ENCODE measurements at regions not wholly inside any gene's neighbourhood (a gene's known extent, or its start where the extent isn't known, plus 50 kb on each side); places are given as distances from the start of the nearest gene placed in this dataset.

DNA sequence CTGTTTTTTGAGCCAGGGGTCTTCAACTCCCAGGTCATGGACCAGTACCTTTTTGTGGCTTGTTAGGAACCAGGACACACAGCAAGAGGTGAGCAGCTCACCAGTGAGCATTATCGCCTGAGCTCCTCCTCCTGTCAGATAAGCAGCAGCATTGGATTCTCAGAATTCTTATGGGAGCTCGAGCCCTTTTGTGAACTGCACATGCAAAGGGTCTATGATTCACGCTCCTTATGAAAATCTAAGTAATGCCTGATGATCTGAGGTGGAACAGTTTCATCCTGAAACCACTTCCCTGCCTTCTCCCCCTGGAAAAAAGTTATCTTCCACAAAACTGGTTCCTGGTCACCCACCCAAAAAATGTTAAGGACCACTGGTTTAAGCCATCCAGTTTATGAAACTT is 1047.6 kb downstream of the OTOL1 start:
- peaks cover 0 to 12% (median 12%) of the 10 kb centered on the region in 3 experiments for H3K36me3 Mint-ChIP-seq (ENCODE audit: insufficient read depth in 1 of 3, low read depth in 3 of 3)

More for the DNA sequence above, 1047.6 kb downstream of the OTOL1 start:
- H3K56ac ChIP-seq (ENCODE audit: insufficient read length, low read depth, low read length): no peak overlapping the region
- H2BK12ac ChIP-seq (ENCODE audit: insufficient read length, low read depth, low read length): no peak overlapping the region
- no peaks in the 10 kb centered on the region for H3K23me2 ChIP-seq (ENCODE audit: insufficient read length, low read depth, low read length, poor library complexity, severe bottlenecking)
- H2BK5ac ChIP-seq (ENCODE audit: insufficient read length, low read length): no peak overlapping the region
- no peak overlapping the region for H4K91ac ChIP-seq (ENCODE audit: insufficient read length, low read depth, low read length)
- no peaks in the 10 kb centered on the region for H3K79me2 ChIP-seq (ENCODE audit: insufficient read depth, low read length)
- no peak overlapping the region for H3K4ac ChIP-seq (ENCODE audit: low read depth, low read length)
- no peak overlapping the region for H3K14ac ChIP-seq (ENCODE audit: insufficient read depth, low read length)
- H3T11ph ChIP-seq (ENCODE audit: low read length): no peak overlapping the region
- H4K5ac ChIP-seq (ENCODE audit: insufficient read length, low read depth, low read length): no peak overlapping the region
- no peak overlapping the region for H3K4me3 Mint-ChIP-seq
- DNase-seq: no peak
- no peaks in the 10 kb centered on the region for H3K79me1 ChIP-seq (ENCODE audit: insufficient read depth, low read depth, low read length, poor library complexity, severe bottlenecking)
- H3K27me3 Mint-ChIP-seq (ENCODE audit: low read depth): no peaks in the 10 kb centered on the region
- H3K27me3 ChIP-seq (ENCODE audit: insufficient read depth, low read length): no peaks in the 10 kb centered on the region
- H2BK15ac ChIP-seq (ENCODE audit: low read depth, low read length): no peak overlapping the region
- no peak overlapping the region for H3K27ac Mint-ChIP-seq
- H2AFZ ChIP-seq (ENCODE audit: low read length): no peak overlapping the region
- no peaks in the 10 kb centered on the region for H3K4me1 Mint-ChIP-seq
- H3K4me2 ChIP-seq (ENCODE audit: insufficient read depth, insufficient read length, low read length): no peak overlapping the region
- no peak overlapping the region for H2AK5ac ChIP-seq (ENCODE audit: insufficient read length, low read length)
- H3K23ac ChIP-seq (ENCODE audit: insufficient read length, low read depth, low read length): no peak overlapping the region
- H3K18ac ChIP-seq (ENCODE audit: insufficient read length, low read depth, low read length): no peak overlapping the region
- no peak for TF ChIP-seq CTCF (conservative IDR thresholded peaks at IDR 0.05)
- H3K9ac ChIP-seq (ENCODE audit: extremely low read depth, insufficient read length, low read length): no peak overlapping the region
- no peak overlapping the region for H2BK120ac ChIP-seq (ENCODE audit: low read depth, low read length, poor library complexity, severe bottlenecking)
- no peak overlapping the region for H4K8ac ChIP-seq (replicated peaks; ENCODE audit: insufficient read length, low read depth, low read length)
- no peaks in the 10 kb centered on the region for H4K20me1 ChIP-seq (ENCODE audit: control insufficient read depth, insufficient read depth, insufficient read length)
- no peak overlapping the region for H3K27ac ChIP-seq (ENCODE audit: insufficient read length, low read depth, low read length)
- no peaks in the 10 kb centered on the region for H3K9me3 ChIP-seq (ENCODE audit: control insufficient read depth, low read depth, low read length)
- H3K4me1 ChIP-seq (ENCODE audit: insufficient read depth, low read length): no peaks in the 10 kb centered on the region; the same call in 1 of the 2 replicates
- WGBS (ENCODE audit: extremely low coverage, insufficient read length, low lambda C conversion rate): no CpG with 5 or more reads among the region's 3 CpGs
- no peak overlapping the region for H2BK20ac ChIP-seq (ENCODE audit: low read depth, low read length, poor library complexity, severe bottlenecking)
- peaks cover 10 to 16% of the 10 kb centered on the region in 2 experiments; a peak in 4 of 5 replicates for H3K9me3 Mint-ChIP-seq

All from H9 (cell line).